Peyer's patch (tissue), 4 donors: ENCODE measurements at regions not wholly inside any gene's neighbourhood (a gene's known extent, or its start where the extent isn't known, plus 50 kb on each side); places are given as distances from the start of the nearest gene placed in this dataset.

Source experiments
- DNase-seq, 3 donors: peaks; one replicate each; pipeline ENCODE4 v3.0.0-alpha.2; 2017 to 2019
- H3K27ac ChIP-seq, 4 donors: fragments of 200-600 bp; sonication (generic); one replicate each; pipeline ENCODE4 v1.5.1; 2016 to 2019
- H3K27me3 ChIP-seq, 2 donors: fragments of 200-600 bp; sonication (generic); one replicate each; pipeline ENCODE4 v1.5.1; 2019
- H3K36me3 ChIP-seq, 3 donors: fragments of 200-600 bp; sonication (generic); one replicate each; pipeline ENCODE4 v1.5.1; 2016 to 2019
- H3K4me1 ChIP-seq, 4 donors: fragments of 200-600 bp; sonication (generic); one replicate each; pipeline ENCODE4 v1.5.1; 2016 to 2019
- H3K4me3 ChIP-seq, 4 donors: fragments of 200-600 bp; sonication (generic); 1 replicate in 3 of 4; 2 replicates in 1 of 4; pipeline ENCODE4 v1.5.1; 2016 to 2019; ENCODE audit warnings: mild to moderate bottlenecking in 1 of 4
- H3K9me3 ChIP-seq, 4 donors: fragments of 200-600 bp; sonication (generic); one replicate each; pipeline ENCODE4 v1.5.1; 2016 to 2019; ENCODE audit warnings: mild to moderate bottlenecking in 1 of 4
- POLR2A ChIP-seq, 2 donors: fragments of 450-650 bp; IDR thresholded peaks; one replicate each; pipeline ENCODE4 v1.5.1; 2017; ENCODE audit warnings: antibody characterized with exemption in 2 of 2, mild to moderate bottlenecking in 2 of 2, moderate library complexity in 2 of 2
- TF ChIP-seq, protein P1 (sequence below), 6 experiments: fragments of 450-650 bp in 4 of 6; fragments of 200-600 bp in 2 of 6; sonication (generic) in 1 of 6; IDR thresholded peaks; one replicate each; pipeline ENCODE4 v1.5.1; 2017 to 2019; ENCODE audit warnings: antibody characterized with exemption in 6 of 6, mild to moderate bottlenecking in 3 of 6, moderate library complexity in 1 of 6

DNA sequence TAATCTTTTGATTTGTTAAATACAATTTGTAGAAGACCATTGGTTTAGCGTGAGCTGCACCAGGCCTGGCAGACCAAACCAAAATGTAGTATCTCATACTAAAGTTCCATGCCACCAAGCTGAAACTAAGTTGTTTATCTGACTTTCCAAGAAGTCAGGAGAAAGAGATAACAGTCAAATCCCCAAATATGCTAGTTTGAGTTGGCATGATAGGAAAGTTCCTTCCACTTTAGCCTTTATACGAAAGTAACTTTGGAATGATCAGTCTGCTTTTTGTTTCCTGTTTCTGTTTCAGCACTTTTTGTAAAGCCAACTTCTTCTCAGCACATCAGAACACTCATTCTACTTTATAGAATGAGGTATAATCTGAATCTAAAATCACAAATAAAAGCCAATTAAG is 449.2 kb downstream of the GRXCR1 start:
- Histone ChIP-seq H3K4me1 (no peaks in the 10 kb centered on the region), H3K9me3 (no peaks in the 10 kb centered on the region), H3K27me3 (no peaks in the 10 kb centered on the region), H3K4me3 (no peak overlapping the region), H3K36me3 (no peaks in the 10 kb centered on the region), H3K27ac (no peak overlapping the region)
- TF ChIP-seq, protein P1, sequence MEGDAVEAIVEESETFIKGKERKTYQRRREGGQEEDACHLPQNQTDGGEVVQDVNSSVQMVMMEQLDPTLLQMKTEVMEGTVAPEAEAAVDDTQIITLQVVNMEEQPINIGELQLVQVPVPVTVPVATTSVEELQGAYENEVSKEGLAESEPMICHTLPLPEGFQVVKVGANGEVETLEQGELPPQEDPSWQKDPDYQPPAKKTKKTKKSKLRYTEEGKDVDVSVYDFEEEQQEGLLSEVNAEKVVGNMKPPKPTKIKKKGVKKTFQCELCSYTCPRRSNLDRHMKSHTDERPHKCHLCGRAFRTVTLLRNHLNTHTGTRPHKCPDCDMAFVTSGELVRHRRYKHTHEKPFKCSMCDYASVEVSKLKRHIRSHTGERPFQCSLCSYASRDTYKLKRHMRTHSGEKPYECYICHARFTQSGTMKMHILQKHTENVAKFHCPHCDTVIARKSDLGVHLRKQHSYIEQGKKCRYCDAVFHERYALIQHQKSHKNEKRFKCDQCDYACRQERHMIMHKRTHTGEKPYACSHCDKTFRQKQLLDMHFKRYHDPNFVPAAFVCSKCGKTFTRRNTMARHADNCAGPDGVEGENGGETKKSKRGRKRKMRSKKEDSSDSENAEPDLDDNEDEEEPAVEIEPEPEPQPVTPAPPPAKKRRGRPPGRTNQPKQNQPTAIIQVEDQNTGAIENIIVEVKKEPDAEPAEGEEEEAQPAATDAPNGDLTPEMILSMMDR (IDR thresholded peaks at IDR 0.05), result no peak
- TF ChIP-seq POLR2A (IDR thresholded peaks at IDR 0.05), result no peak
- no peak for DNase-seq

DNA sequence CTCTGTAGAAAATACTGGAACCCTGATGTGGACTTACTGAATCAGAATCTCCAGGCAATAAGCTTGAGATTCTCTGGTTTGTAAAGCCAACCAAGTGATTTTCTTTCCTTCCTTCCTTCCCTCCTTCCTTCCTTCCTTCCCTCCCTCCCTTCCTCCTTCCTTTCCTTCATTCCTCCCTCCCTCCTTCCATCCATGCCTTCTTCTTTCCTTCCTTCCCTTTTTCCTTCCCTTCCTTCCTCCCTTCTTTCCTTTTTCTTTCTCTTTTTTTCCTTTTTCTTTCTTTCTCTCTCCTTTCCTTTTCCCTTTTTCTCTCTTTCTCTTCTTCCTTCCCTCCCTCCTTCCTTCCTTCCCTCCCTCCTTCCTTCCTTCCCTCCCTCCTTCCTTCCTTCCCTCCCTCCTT is 450.8 kb downstream of the GRXCR1 start:
- no peak for TF ChIP-seq POLR2A (IDR thresholded peaks at IDR 0.05)
- TF ChIP-seq, protein P1 (IDR thresholded peaks at IDR 0.05), result no peak
- Histone ChIP-seq H3K4me1 (no peaks in the 10 kb centered on the region), H3K36me3 (no peaks in the 10 kb centered on the region), H3K4me3 (no peak overlapping the region), H3K27ac (no peak overlapping the region), H3K27me3 (no peaks in the 10 kb centered on the region), H3K9me3 (no peaks in the 10 kb centered on the region)
- DNase-seq, result no peak

DNA sequence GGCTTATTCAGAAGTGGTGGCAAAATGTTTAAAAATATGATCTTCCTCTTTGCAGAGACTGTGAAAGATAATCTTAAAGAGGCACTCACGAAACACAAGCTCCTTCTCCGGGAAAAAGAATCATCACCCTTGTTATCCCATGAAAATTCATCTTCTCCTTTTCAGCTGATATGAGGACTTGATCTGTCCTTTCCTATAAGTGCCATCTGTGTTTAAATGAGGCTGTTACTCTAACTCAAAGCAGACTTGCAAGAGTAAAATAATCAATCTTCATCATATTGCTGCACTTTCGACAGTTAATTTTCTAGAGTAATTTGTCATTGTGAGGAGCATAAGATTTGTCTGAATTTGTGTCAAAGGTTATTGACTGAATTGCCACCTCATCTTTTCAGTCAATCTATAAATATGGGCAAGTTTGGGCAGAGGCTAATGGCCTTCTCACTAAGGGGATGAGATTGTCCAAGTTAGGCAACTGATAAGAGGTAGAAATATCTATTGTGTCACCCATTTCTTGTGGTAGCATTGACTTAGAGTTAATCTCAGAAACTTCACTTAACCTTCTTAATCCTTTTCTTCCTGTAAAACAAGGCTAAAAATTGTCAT is 452.9 kb downstream of the GRXCR1 start:
- Histone ChIP-seq H3K9me3 (no peaks in the 10 kb centered on the region), H3K36me3 (no peaks in the 10 kb centered on the region), H3K27ac (no peak overlapping the region), H3K4me1 (no peaks in the 10 kb centered on the region), H3K4me3 (no peak overlapping the region), H3K27me3 (no peaks in the 10 kb centered on the region)
- TF ChIP-seq, protein P1 (IDR thresholded peaks at IDR 0.05), result no peak
- no peak for TF ChIP-seq POLR2A (IDR thresholded peaks at IDR 0.05)
- DNase-seq, result no peak

DNA sequence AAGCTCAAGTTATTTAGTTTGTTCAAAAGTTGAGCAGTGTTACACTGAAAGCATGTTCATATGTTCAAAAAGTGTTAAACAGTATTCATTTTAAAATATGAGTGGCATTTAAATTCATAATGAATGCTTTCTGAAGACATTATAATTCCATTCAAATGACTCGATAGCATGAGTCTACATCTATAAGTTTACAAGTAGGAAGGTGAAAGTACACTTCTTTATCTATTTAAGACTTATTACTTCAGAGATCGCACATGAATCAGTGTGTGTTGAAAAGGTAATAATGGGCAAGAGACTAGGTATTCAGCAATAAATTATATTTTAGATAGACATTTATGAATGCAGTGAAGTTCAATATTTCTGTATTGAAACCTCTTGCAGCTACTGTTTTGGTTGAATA is 456.1 kb downstream of the GRXCR1 start:
- no peak for TF ChIP-seq POLR2A (IDR thresholded peaks at IDR 0.05)
- TF ChIP-seq, protein P1 (IDR thresholded peaks at IDR 0.05), result no peak
- Histone ChIP-seq H3K36me3 (no peaks in the 10 kb centered on the region), H3K27ac (no peak overlapping the region), H3K9me3 (no peaks in the 10 kb centered on the region), H3K27me3 (no peaks in the 10 kb centered on the region), H3K4me1 (no peaks in the 10 kb centered on the region), H3K4me3 (no peak overlapping the region)
- no peak for DNase-seq

DNA sequence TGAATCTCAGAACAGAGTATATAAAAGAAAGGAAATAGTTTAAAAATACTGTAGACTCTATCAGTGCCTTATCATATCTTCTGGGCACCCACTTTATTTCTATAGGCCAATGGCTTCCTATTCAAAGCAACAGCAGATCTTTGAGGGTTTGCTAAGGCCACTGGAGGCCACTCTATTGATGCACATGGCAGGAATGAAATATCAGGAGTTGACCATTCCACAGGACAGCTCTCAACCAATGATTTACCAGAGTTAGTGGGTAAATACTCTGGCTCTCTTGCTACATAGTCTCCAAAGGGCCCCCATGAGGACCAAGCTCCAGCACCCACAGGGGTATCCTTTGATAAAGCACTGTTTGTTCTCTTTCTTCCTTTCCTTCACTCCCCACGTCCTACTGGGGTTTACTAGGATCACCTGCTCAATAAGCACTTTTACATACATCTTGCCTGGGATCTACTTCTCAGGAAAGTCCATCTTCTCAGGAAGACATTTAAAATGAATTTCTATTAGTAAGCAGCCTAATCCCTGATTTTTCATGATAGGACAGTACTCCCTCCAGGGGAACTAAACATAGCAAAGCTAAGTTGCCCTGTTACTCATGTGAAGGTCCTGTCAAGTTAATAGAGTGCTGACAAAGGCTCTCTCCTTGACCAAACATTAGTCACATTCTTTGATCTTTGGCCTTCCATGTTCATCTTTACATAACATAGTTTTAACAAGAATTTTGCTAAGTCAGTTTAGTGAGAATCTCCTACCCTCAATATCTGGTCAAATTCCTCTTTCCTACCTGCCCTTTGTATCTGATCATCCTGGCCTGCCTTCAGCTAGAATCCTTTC is 459.7 kb downstream of the GRXCR1 start:
- H3K36me3 ChIP-seq, result no peaks in the 10 kb centered on the region
- H3K27me3 ChIP-seq, result no peaks in the 10 kb centered on the region
- DNase-seq, result no peak
- no peaks in the 10 kb centered on the region for H3K4me1 ChIP-seq
- H3K27ac ChIP-seq, result no peak overlapping the region
- no peak overlapping the region for H3K4me3 ChIP-seq
- TF ChIP-seq, protein P1 (IDR thresholded peaks at IDR 0.05), result no peak
- no peak for TF ChIP-seq POLR2A (IDR thresholded peaks at IDR 0.05)
- H3K9me3 ChIP-seq, result no peaks in the 10 kb centered on the region
